HepG2 (cell line): ENCODE measurements at regions not wholly inside any gene's neighbourhood (a gene's known extent, or its start where the extent isn't known, plus 50 kb on each side); places are given as distances from the start of the nearest gene placed in this dataset.

ENCODE experiments used
- ATAC-seq: fragments of 200-7000 bp; cut with Tn5 transposase; 3 replicates; pipeline ENCODE4 v1.9.1; 2020; ENCODE audit warnings: mild to moderate bottlenecking, moderate library complexity
- BruUV-seq: library from RNA; stranded (reverse); fragments of 400-500 nt; replicated peaks from 2 replicates; lab custom pipeline; 2021; lab: Mats Ljungman, UMichigan
- CTCF ChIA-PET: fragments of 300-600 bp; formaldehyde crosslinking; extraction: SDS; loops from one replicate; lab custom pipeline; 2021; ENCODE audit warnings: low total read pairs, inconsistent platforms, low intra/inter-chr PET ratio; lab: Yijun Ruan, JAX
- POLR2A ChIA-PET: fragments of 350-600 bp; sonication (Branson Sonifier 250); formaldehyde crosslinking; loops from one replicate; lab custom pipeline; 2020; ENCODE audit warnings: antibody characterized with exemption, inconsistent platforms; lab: Yijun Ruan, JAX
- DNase-seq: peaks from one replicate; pipeline ENCODE4 v3.0.0-alpha.2; 2015; ENCODE audit warnings: low spot score
- FAIRE-seq: peaks from 3 replicates; lab custom pipeline; 2011; peaks lifted over from hg19 to GRCh38; lab: Jason Lieb, UNC
- H2AFZ ChIP-seq: one replicate; pipeline ENCODE4 v1.6.1; 2011; ENCODE audit warnings: low read length, inconsistent platforms
- H3K27ac ChIP-seq: fragments of 300-600 bp; 3 replicates; pipeline ENCODE4 v1.8.0; 2011; ENCODE audit warnings: mixed run types, mild to moderate bottlenecking, mixed read lengths, low read length, inconsistent platforms; ENCODE audit not compliant: insufficient read depth; ENCODE audit errors: extremely low read length
- H3K27me3 ChIP-seq, 2 experiments: fragments of 200-600 bp in 1 of 2; 2 replicates in 1 of 2; 3 replicates in 1 of 2; pipeline versions ENCODE4 v1.6.0 to v1.8.0; 2011; ENCODE audit warnings: low read length in 2 of 2, mild to moderate bottlenecking in 2 of 2, moderate library complexity in 2 of 2, inconsistent platforms in 1 of 2; ENCODE audit not compliant: insufficient read depth in 2 of 2, control insufficient read depth in 1 of 2
- H3K36me3 ChIP-seq, 2 experiments: fragments of 200-600 bp in 1 of 2; replicated peaks in 1 of 2; 2 replicates in 1 of 2; 3 replicates in 1 of 2; pipeline versions ENCODE4 v1.5.1 to v1.8.0; 2011; ENCODE audit warnings: low read length in 2 of 2, inconsistent platforms in 1 of 2; ENCODE audit not compliant: insufficient read depth in 2 of 2, control insufficient read depth in 1 of 2
- H3K4me1 ChIP-seq: 2 replicates; pipeline ENCODE4 v1.5.1; 2012; ENCODE audit warnings: low read length, inconsistent platforms; ENCODE audit not compliant: insufficient read depth
- H3K4me2 ChIP-seq: 2 replicates; pipeline ENCODE4 v1.6.0; 2011; ENCODE audit warnings: low read depth, low read length, inconsistent platforms
- H3K4me3 ChIP-seq, 3 experiments: fragments of 200-600 bp in 1 of 3; sonication (generic), shearing (Covaris generic) in 1 of 3; replicated peaks in 1 of 3; 2 replicates each; pipeline ENCODE4 v1.5.1; 2011 to 2016; ENCODE audit warnings: low read length in 3 of 3, inconsistent platforms in 2 of 3, low read depth in 2 of 3, mild to moderate bottlenecking in 2 of 3, control low read depth in 1 of 3, mixed read lengths in 1 of 3; ENCODE audit not compliant: insufficient read depth in 1 of 3
- H3K79me2 ChIP-seq: one replicate; pipeline ENCODE4 v1.6.1; 2011; ENCODE audit warnings: low read length, inconsistent platforms; ENCODE audit not compliant: insufficient read depth
- H3K9ac ChIP-seq: 2 replicates; pipeline ENCODE4 v1.6.0; 2011; ENCODE audit warnings: mild to moderate bottlenecking, low read depth, low read length, inconsistent platforms; ENCODE audit not compliant: insufficient read depth
- H3K9me3 ChIP-seq: 2 replicates; pipeline ENCODE4 v1.5.1; 2012; ENCODE audit warnings: mild to moderate bottlenecking, low read length
- H4K20me1 ChIP-seq: 2 replicates; pipeline ENCODE4 v1.6.0; 2011; ENCODE audit warnings: inconsistent platforms, mild to moderate bottlenecking, low read length, moderate library complexity; ENCODE audit not compliant: insufficient read depth
- ARHGAP35 ChIP-seq: sonication (generic); formaldehyde crosslinking; IDR thresholded peaks from 2 replicates; pipeline ENCODE4 v1.9.0; 2022; ENCODE audit warnings: mild to moderate bottlenecking, inconsistent platforms, moderate library complexity, missing genetic modification reagents, borderline replicate concordance
- DBP ChIP-seq: sonication (generic); formaldehyde crosslinking; IDR thresholded peaks from 2 replicates; pipeline ENCODE4 v1.4.0; 2020; ENCODE audit warnings: missing genetic modification reagents; ENCODE audit errors: not compliant biosample characterization
- JUN ChIP-seq: sonication (generic); formaldehyde crosslinking; IDR thresholded peaks from 2 replicates; pipeline ENCODE4 v1.4.0; 2020; ENCODE audit warnings: mild to moderate bottlenecking, missing genetic modification reagents
- PAX8 ChIP-seq: sonication (generic); formaldehyde crosslinking; IDR thresholded peaks from 2 replicates; pipeline ENCODE4 v1.8.0; 2022; ENCODE audit warnings: mild to moderate bottlenecking, missing genetic modification reagents, borderline replicate concordance
- PLRG1 ChIP-seq: fragments of 450-650 bp; conservative IDR thresholded peaks from 2 replicates; pipeline ENCODE4 v1.6.1; 2016
- SALL1 ChIP-seq: sonication (generic); formaldehyde crosslinking; IDR thresholded peaks from 2 replicates; pipeline ENCODE4 v1.8.0; 2022; ENCODE audit warnings: mild to moderate bottlenecking, missing genetic modification reagents
- SP2 ChIP-seq: sonication (generic); formaldehyde crosslinking; IDR thresholded peaks from 2 replicates; pipeline ENCODE4 v1.5.1; 2020; ENCODE audit warnings: mild to moderate bottlenecking, missing genetic modification reagents
- ZNF292 ChIP-seq: sonication (generic); formaldehyde crosslinking; IDR thresholded peaks from 2 replicates; pipeline ENCODE4 v1.8.1; 2022; ENCODE audit warnings: mild to moderate bottlenecking, low read depth, missing genetic modification reagents, borderline replicate concordance
- WGBS: methylation state at CpG from one replicate; pipeline ENCODE4 v1.1.6; 2017; ENCODE audit warnings: low lambda C conversion rate; 5-methylcytosine and 5-hydroxymethylcytosine counted together
- in situ Hi-C: cut with HindIII; loops from 2 replicates; pipeline ENCODE4 v1.10.0; 2017; ENCODE audit warnings: low pct_unique_long_range_greater_than_20kb; ENCODE audit not compliant: extremely low pct_ligation_motif_present
- intact Hi-C: fragments of 100-400 bp; cut with micrococcal nuclease; formaldehyde crosslinking; loops from one replicate; pipeline ENCODE4 v1.10.0; 2022; ENCODE audit not compliant: unreplicated experiment

GRCh38 chr17:71118039-71118438, 948.7 kb downstream of the KCNJ2 start (continued):
- no peak for TF ChIP-seq ARHGAP35 (CRISPR knock-in tag)
- TF ChIP-seq PAX8 (CRISPR knock-in tag), result no peak
- no peak for TF ChIP-seq PLRG1
- TF ChIP-seq SALL1 (CRISPR knock-in tag), result no peak
- TF ChIP-seq SP2, result no peak
- no peak for TF ChIP-seq DBP (CRISPR knock-in tag)
- TF ChIP-seq JUN, result no peak
- TF ChIP-seq, all 625 proteins: peak for 3

GRCh38 chr17:71127416-71127815, 958.1 kb downstream of the KCNJ2 start:
- no peaks in the 10 kb centered on the region for H3K4me1 ChIP-seq
- no peak overlapping the region for H3K4me2 ChIP-seq
- no peaks in the 10 kb centered on the region for H3K79me2 ChIP-seq
- 0 out of 2 replicates have a peak, but pooled peaks cover 8% of the 10 kb centered on the region for H3K9me3 ChIP-seq
- BruUV-seq, result no TSS peak
- no peak overlapping the region for H3K4me3 ChIP-seq
- 12% methylated on average over 2 of the region's 2 CpGs for WGBS
- H4K20me1 ChIP-seq, result no peaks in the 10 kb centered on the region
- DNase-seq, result no peak
- CTCF ChIA-PET, result no interaction called here
- intact Hi-C loops, result no loop called here
- in situ Hi-C loops, result no loop called here
- no peaks in the 10 kb centered on the region for H3K27me3 ChIP-seq
- TF ChIP-seq ZNF292, result no peak
- FAIRE-seq, result no peak
- H3K9ac ChIP-seq, result no peak overlapping the region
- ATAC-seq, result no peak
- no peaks in the 10 kb centered on the region for H3K36me3 ChIP-seq
- POLR2A ChIA-PET, result no interaction called here
- no peak overlapping the region for H2AFZ ChIP-seq
- no peak overlapping the region for H3K27ac ChIP-seq
